Thoracic aorta (tissue), 2 donors: ENCODE measurements at regions not wholly inside any gene's neighbourhood (a gene's known extent, or its start where the extent isn't known, plus 50 kb on each side); places are given as distances from the start of the nearest gene placed in this dataset.
"Not testable (repeated sequence)": the region's sequence is repeated elsewhere in the genome, so short reads cannot be mapped to it uniquely, and the experiment has no call there.

Source experiments
- ATAC-seq: fragments of 150-250 bp; one replicate; pipeline ENCODE4 v1.8.0; 2017; ENCODE audit warnings: low read depth; ENCODE audit not compliant: insufficient number of reproducible peaks, low FRiP score
- DNase-seq: peaks from one replicate; pipeline ENCODE4 v3.0.0-alpha.2; 2020; ENCODE audit warnings: low spot score
- H3K27ac ChIP-seq, 2 donors: fragments of 200-600 bp; sonication (generic); 1 replicate in 1 of 2; 2 replicates in 1 of 2; pipeline ENCODE4 v1.5.1; 2016; ENCODE audit warnings: mild to moderate bottlenecking in 2 of 2, moderate library complexity in 2 of 2
- H3K27me3 ChIP-seq: fragments of 200-600 bp; sonication (generic); replicated peaks from 2 replicates; pipeline ENCODE4 v1.6.0; 2016; ENCODE audit warnings: mild to moderate bottlenecking; ENCODE audit not compliant: insufficient read depth
- H3K36me3 ChIP-seq: fragments of 200-600 bp; sonication (generic); one replicate; pipeline ENCODE4 v1.5.1; 2016
- H3K4me1 ChIP-seq, 2 donors: fragments of 200-600 bp; sonication (generic); 1 replicate in 1 of 2; 2 replicates in 1 of 2; pipeline versions ENCODE4 v1.5.1 to v1.6.0; 2016; ENCODE audit warnings: low read depth in 2 of 2, mild to moderate bottlenecking in 1 of 2; ENCODE audit not compliant: control insufficient read depth in 1 of 2
- H3K4me3 ChIP-seq: fragments of 200-600 bp; sonication (generic); 2 replicates; pipeline ENCODE4 v1.5.1; 2016; ENCODE audit warnings: mild to moderate bottlenecking
- H3K9me3 ChIP-seq: fragments of 200-600 bp; sonication (generic); 2 replicates; pipeline ENCODE4 v1.5.1; 2016
- CTCF ChIP-seq: fragments of 200-600 bp; sonication (generic); IDR thresholded peaks from one replicate; pipeline ENCODE4 v1.5.1; 2019; ENCODE audit warnings: antibody characterized with exemption

- ATAC-seq = no peak
- Histone ChIP-seq H3K36me3 (no peaks in the 10 kb centered on the region), H3K9me3 (peaks cover 1% of the 10 kb centered on the region), H3K4me1 (no peaks in the 10 kb centered on the region), H3K4me3 (no peak overlapping the region), H3K27ac (no peak overlapping the region), H3K27me3 (no peaks in the 10 kb centered on the region)
- DNase-seq = no peak
- TF ChIP-seq CTCF = no peak
These were observed 74.3 kb upstream of the LRCH1 start for GRCh38 chr13:46478651-46479050.

- Histone ChIP-seq H3K9me3 (no peaks in the 10 kb centered on the region), H3K4me1 (no peaks in the 10 kb centered on the region), H3K27ac (no peak overlapping the region), H3K36me3 (no peaks in the 10 kb centered on the region), H3K4me3 (no peak overlapping the region), H3K27me3 (no peaks in the 10 kb centered on the region)
- TF ChIP-seq CTCF = no peak
- DNase-seq = no peak
- ATAC-seq = no peak
These were observed 76.8 kb upstream of the LRCH1 start for GRCh38 chr13:46476174-46476573.

- H3K36me3 ChIP-seq = no peaks in the 10 kb centered on the region
- no peak overlapping the region for H3K27ac ChIP-seq
- no peaks in the 10 kb centered on the region for H3K4me1 ChIP-seq
- H3K4me3 ChIP-seq = no peak overlapping the region
- TF ChIP-seq CTCF = no peak
- H3K9me3 ChIP-seq = no peaks in the 10 kb centered on the region
- H3K27me3 ChIP-seq = no peaks in the 10 kb centered on the region
- no peak for DNase-seq
- ATAC-seq = no peak
These were observed 77.4 kb upstream of the LRCH1 start for GRCh38 chr13:46475541-46475991.

- Histone ChIP-seq H3K36me3 (no peaks in the 10 kb centered on the region), H3K4me1 (peaks cover 9 to 11% of the 10 kb centered on the region in 2 donors), H3K27me3 (no peaks in the 10 kb centered on the region), H3K4me3 (no peak overlapping the region), H3K9me3 (no peaks in the 10 kb centered on the region), H3K27ac (no peak overlapping the region)
- no peak for TF ChIP-seq CTCF
- DNase-seq = no peak
- ATAC-seq = no peak
These were observed 79.2 kb upstream of the LRCH1 start for GRCh38 chr13:46473806-46474205.

DNA sequence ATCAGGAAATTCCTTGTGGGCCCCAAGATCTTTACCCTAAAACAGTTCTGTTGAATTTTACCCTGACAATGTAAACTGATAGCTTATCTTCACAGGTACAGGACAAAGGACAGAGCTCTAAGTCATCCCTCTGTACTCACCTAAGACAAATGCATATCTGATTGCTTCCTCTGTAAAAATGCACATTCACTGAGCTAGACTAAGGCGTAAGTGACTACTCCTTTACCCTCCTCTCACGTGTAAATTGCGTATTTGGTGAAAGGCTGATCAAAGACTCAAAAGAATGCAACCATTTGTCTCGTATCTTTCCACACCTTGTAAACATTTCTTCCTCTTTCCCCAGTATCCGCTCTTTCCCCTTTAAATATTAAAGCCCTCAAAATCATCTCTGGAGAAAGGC lies 80.6 kb upstream of the LRCH1 start:
- H3K4me1 ChIP-seq = peaks cover 16 to 24% of the 10 kb centered on the region in 2 donors
- no peak overlapping the region for H3K4me3 ChIP-seq
- TF ChIP-seq CTCF = no peak
- ATAC-seq = no peak
- H3K27ac ChIP-seq = no peak overlapping the region
- no peaks in the 10 kb centered on the region for H3K9me3 ChIP-seq
- H3K36me3 ChIP-seq = no peaks in the 10 kb centered on the region
- no peaks in the 10 kb centered on the region for H3K27me3 ChIP-seq
- DNase-seq = no peak

GRCh38 chr13:46469699-46470098 lies 82.6 kb upstream of the RUBCNL start:
- not testable (repeated sequence) for H3K9me3 ChIP-seq, ATAC-seq, H3K36me3 ChIP-seq

More at GRCh38 chr13:46469699-46470098, 82.6 kb upstream of the RUBCNL start:
- not testable (repeated sequence) for H3K27ac ChIP-seq, DNase-seq, H3K27me3 ChIP-seq, H3K4me3 ChIP-seq
- H3K4me1 ChIP-seq = peaks cover 16 to 28% of the 10 kb centered on the region in 2 donors
